Breast epithelium (tissue), 4 donors: ENCODE measurements at regions not wholly inside any gene's neighbourhood (a gene's known extent, or its start where the extent isn't known, plus 50 kb on each side); places are given as distances from the start of the nearest gene placed in this dataset.
"Not testable (repeated sequence)": the region's sequence is repeated elsewhere in the genome, so short reads cannot be mapped to it uniquely, and the experiment has no call there.

ENCODE experiments used
- DNase-seq, 2 donors: peaks; one replicate each; pipeline ENCODE4 v3.0.0-alpha.2; 2019; ENCODE audit warnings: low spot score in 2 of 2
- H3K27ac ChIP-seq, 2 donors: fragments of 200-600 bp; sonication (generic) in 1 of 2; one replicate each; pipeline ENCODE4 v1.5.1; 2016 to 2019; ENCODE audit warnings: mild to moderate bottlenecking in 1 of 2
- H3K27me3 ChIP-seq, 2 donors: fragments of 200-600 bp; sonication (generic) in 1 of 2; one replicate each; pipeline versions ENCODE4 v1.5.1 to v1.6.0; 2017 to 2019; ENCODE audit warnings: control low read depth in 1 of 2, mild to moderate bottlenecking in 1 of 2
- H3K36me3 ChIP-seq: fragments of 200-600 bp; one replicate; pipeline ENCODE4 v1.5.1; 2019
- H3K4me1 ChIP-seq, 2 donors: fragments of 200-600 bp; sonication (generic); one replicate each; pipeline ENCODE4 v1.5.1; 2016 to 2019; ENCODE audit warnings: control low read depth in 1 of 2
- H3K4me3 ChIP-seq, 3 donors: fragments of 200-600 bp; sonication (generic); 1 replicate in 2 of 3; 2 replicates in 1 of 3; pipeline ENCODE4 v1.5.1; 2016 to 2019; ENCODE audit warnings: mild to moderate bottlenecking in 3 of 3, moderate library complexity in 2 of 3
- H3K9me3 ChIP-seq, 2 donors: fragments of 200-600 bp; sonication (generic) in 1 of 2; one replicate each; pipeline ENCODE4 v1.5.1; 2016 to 2019; ENCODE audit warnings: control low read depth in 1 of 2
- POLR2A ChIP-seq: fragments of 450-650 bp; IDR thresholded peaks from one replicate; pipeline ENCODE4 v1.6.1; 2016; ENCODE audit warnings: antibody characterized with exemption, mild to moderate bottlenecking, moderate library complexity
- POLR2AphosphoS5 ChIP-seq, 3 donors: sonication (generic); formaldehyde crosslinking; IDR thresholded peaks; one replicate each; pipeline ENCODE4 v1.6.1; 2017; ENCODE audit warnings: antibody characterized with exemption in 3 of 3
- intact Hi-C: fragments of 100-400 bp; cut with DNase I; formaldehyde crosslinking; loops from one replicate; pipeline ENCODE4 v1.15.1; 2023; ENCODE audit warnings: low total_unique reads
- TF ChIP-seq, protein P1 (sequence below), 3 donors: fragments of 450-650 bp; IDR thresholded peaks; one replicate each; pipeline ENCODE4 v1.5.1; 2016 to 2017; ENCODE audit warnings: antibody characterized with exemption in 3 of 3, mild to moderate bottlenecking in 3 of 3, moderate library complexity in 3 of 3

DNA sequence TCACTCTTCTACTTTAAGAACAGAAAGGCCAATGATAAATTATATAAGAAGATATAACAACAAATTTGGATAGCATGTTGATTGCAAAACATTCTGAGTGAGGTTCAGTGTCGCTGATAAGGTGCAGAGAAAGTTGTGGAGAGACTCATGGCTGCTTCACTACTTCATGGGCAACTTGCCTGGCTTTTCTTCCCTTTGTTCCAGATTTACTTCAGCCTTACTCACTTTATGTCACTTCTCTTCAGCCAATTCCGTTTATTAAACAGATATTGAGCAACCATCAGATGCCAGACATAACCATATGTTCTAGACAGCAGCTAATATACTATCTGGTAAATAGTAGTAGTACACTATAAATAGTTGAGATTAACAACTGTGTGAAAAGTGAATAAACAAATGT is 150.0 kb upstream of the CHL1 start:
- no peak for DNase-seq
- intact Hi-C loops = no loop called here
- no peak overlapping the region for H3K4me3 ChIP-seq
- no peaks in the 10 kb centered on the region for H3K4me1 ChIP-seq
- no peaks in the 10 kb centered on the region for H3K36me3 ChIP-seq
- TF ChIP-seq POLR2A (no peak), POLR2AphosphoS5 (IDR thresholded peaks at IDR 0.05) (no peak)
- TF ChIP-seq, protein P1, sequence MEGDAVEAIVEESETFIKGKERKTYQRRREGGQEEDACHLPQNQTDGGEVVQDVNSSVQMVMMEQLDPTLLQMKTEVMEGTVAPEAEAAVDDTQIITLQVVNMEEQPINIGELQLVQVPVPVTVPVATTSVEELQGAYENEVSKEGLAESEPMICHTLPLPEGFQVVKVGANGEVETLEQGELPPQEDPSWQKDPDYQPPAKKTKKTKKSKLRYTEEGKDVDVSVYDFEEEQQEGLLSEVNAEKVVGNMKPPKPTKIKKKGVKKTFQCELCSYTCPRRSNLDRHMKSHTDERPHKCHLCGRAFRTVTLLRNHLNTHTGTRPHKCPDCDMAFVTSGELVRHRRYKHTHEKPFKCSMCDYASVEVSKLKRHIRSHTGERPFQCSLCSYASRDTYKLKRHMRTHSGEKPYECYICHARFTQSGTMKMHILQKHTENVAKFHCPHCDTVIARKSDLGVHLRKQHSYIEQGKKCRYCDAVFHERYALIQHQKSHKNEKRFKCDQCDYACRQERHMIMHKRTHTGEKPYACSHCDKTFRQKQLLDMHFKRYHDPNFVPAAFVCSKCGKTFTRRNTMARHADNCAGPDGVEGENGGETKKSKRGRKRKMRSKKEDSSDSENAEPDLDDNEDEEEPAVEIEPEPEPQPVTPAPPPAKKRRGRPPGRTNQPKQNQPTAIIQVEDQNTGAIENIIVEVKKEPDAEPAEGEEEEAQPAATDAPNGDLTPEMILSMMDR (IDR thresholded peaks at IDR 0.05) = no peak
- no peak overlapping the region for H3K27ac ChIP-seq
- H3K9me3 ChIP-seq = no peaks in the 10 kb centered on the region
- H3K27me3 ChIP-seq = no peaks in the 10 kb centered on the region

GRCh38 chr3:53441-53840 is 143.1 kb upstream of the CHL1 start:
- H3K9me3 ChIP-seq, intact Hi-C loops, H3K36me3 ChIP-seq, H3K4me3 ChIP-seq, DNase-seq, H3K27ac ChIP-seq, H3K4me1 ChIP-seq, H3K27me3 ChIP-seq: not testable (repeated sequence)

DNA sequence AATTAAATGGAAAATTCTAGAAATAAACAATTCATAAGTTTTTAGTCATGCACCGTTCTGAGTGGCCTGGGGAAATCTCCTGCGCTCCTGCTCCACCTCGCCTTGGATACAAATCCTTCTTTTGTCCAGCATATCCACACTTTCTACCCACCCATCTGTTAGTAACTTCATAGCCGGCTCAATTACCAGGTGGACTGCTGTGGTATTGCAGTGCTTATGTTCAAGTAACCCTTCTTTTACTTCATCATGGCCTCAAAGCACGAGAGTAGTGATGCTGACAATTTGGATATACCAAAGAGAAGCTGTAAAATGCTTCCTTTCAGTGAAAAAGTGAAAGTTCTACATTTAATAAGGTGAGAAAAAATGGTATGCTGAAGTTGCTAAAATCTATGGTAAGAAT is 142.3 kb upstream of the CHL1 start:
- Histone ChIP-seq H3K4me1 (no peaks in the 10 kb centered on the region), H3K9me3 (no peaks in the 10 kb centered on the region), H3K27me3 (no peaks in the 10 kb centered on the region), H3K36me3 (no peaks in the 10 kb centered on the region), H3K4me3 (no peak overlapping the region), H3K27ac (no peak overlapping the region)
- intact Hi-C loops = no loop called here
- TF ChIP-seq POLR2A (no peak), POLR2AphosphoS5 (IDR thresholded peaks at IDR 0.05) (no peak)
- TF ChIP-seq, protein P1 (IDR thresholded peaks at IDR 0.05) = no peak
- no peak for DNase-seq

GRCh38 chr3:56672-57071 is 139.9 kb upstream of the CHL1 start:
- Histone ChIP-seq H3K9me3 (no peaks in the 10 kb centered on the region), H3K27me3 (no peaks in the 10 kb centered on the region)

GRCh38 chr3:59854-60253 is 136.7 kb upstream of the CHL1 start:
- intact Hi-C loops = no loop called here
- Histone ChIP-seq H3K36me3 (no peaks in the 10 kb centered on the region), H3K27me3 (no peaks in the 10 kb centered on the region), H3K4me3 (no peak overlapping the region), H3K27ac (no peak overlapping the region), H3K4me1 (peaks cover 0 to 5% of the 10 kb centered on the region in 2 donors), H3K9me3 (no peaks in the 10 kb centered on the region)
- no peak for DNase-seq
- no peak for TF ChIP-seq POLR2A
- TF ChIP-seq POLR2AphosphoS5 (IDR thresholded peaks at IDR 0.05) = no peak
- TF ChIP-seq, protein P1 (IDR thresholded peaks at IDR 0.05) = no peak

More at GRCh38 chr3:56672-57071, 139.9 kb upstream of the CHL1 start:
- Histone ChIP-seq H3K27ac (no peak overlapping the region), H3K36me3 (no peaks in the 10 kb centered on the region), H3K4me1 (no peaks in the 10 kb centered on the region), H3K4me3 (no peak overlapping the region)
- TF ChIP-seq POLR2AphosphoS5 (IDR thresholded peaks at IDR 0.05) (no peak), POLR2A (no peak)
- TF ChIP-seq, protein P1 (IDR thresholded peaks at IDR 0.05) = no peak
- no peak for DNase-seq
- intact Hi-C loops = no loop called here
